ENCODE measurements at regions not wholly inside any gene's neighbourhood (a gene's known extent, or its start where the extent isn't known, plus 50 kb on each side); places are given as distances from the start of the nearest gene placed in this dataset.

- TF ChIP-seq NFRKB (IDR thresholded peaks at IDR 0.05) (no peak), TARDBP (IDR thresholded peaks at IDR 0.05) (no peak), SUZ12 (IDR thresholded peaks at IDR 0.05) (no peak), SP1 (IDR thresholded peaks at IDR 0.05) (no peak), ZNF384 (IDR thresholded peaks at IDR 0.05) (no peak), BHLHE40 (IDR thresholded peaks at IDR 0.05; ENCODE audit: borderline replicate concordance) (no peak), LEF1 (IDR thresholded peaks at IDR 0.05; ENCODE audit: borderline replicate concordance) (no peak), FOXM1 (IDR thresholded peaks at IDR 0.05; ENCODE audit: borderline replicate concordance) (no peak), ARNT (IDR thresholded peaks at IDR 0.05) (no peak), CTBP1 (IDR thresholded peaks at IDR 0.05; ENCODE audit: borderline replicate concordance) (no peak), L3MBTL2 (conservative IDR thresholded peaks at IDR 0.05) (no peak)
These were observed 555.2 kb downstream of the SLITRK1 start for GRCh38 chr13:83327091-83327490.
